HG02884 (cell line): ENCODE measurements at regions not wholly inside any gene's neighbourhood (a gene's known extent, or its start where the extent isn't known, plus 50 kb on each side); places are given as distances from the start of the nearest gene placed in this dataset.

Experiments used
- ATAC-seq: cut with Tn5 transposase; IDR thresholded peaks from one replicate; pipeline ENCODE4 v1.9.1; 2021; ENCODE audit warnings: mild to moderate bottlenecking, moderate library complexity; ENCODE audit not compliant: unreplicated experiment

- ATAC-seq = no peak
Measured at GRCh38 chr5:110104726-110105669, 415.3 kb downstream of the MAN2A1 start.

DNA sequence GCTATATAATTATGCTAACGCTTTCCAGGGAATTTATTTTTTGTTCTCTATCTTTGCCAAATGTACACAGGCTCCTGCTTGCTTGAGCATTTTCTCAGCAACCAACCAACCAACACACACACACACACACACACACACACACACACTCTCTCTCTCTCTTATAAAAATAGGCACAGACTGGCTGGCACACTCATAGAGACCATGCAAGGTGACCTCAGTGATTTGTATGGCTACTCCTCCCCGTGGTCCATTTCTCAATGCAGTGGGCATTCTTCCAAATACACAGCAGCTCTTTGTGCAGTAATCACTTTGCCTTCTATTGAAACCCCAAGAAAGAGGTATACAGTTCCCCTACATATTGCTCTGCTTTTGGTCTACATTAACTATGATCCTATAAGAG is 416.0 kb downstream of the MAN2A1 start:
- ATAC-seq = no peak

DNA sequence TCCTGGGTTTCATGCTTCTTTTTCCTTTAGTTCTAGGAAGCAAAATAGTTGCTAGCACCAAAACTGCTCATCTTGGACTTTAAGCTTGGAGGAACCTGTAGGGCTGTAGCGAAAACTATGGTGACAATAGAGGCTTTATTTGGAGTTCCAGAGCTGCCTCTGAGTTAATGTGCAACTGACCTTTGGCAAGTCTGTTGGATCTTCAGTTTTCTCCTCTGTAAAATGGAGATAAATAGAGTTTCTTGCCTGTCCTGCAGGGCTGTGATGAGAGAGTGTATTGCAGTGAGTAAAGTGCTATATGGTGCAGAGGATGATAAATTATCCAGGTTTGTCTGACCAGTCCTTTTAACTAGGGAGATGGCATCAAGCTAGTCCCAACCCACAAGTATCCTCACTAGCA is 417.0 kb downstream of the MAN2A1 start:
- ATAC-seq = no peak

- ATAC-seq = no peak
Measured at GRCh38 chr5:110108520-110108919, 418.8 kb downstream of the MAN2A1 start.

DNA sequence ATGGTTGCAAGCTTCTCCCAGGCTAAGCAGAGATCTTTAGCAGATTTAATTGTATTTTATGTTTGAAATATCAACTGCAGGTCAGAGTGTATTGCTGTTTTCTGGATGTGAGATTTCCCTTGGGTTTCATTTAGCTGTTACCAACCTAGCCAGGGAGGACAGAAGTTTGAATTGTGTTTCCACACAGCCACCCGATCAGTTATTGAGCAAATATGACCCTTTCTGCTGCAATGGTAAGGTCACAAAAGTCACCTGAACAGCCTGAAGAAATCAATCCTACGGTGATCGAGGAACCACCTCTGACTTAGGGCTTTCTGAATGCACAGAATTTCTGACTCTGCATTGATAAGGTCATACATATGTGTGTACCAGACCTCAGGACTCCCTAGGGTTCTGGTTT is 419.9 kb downstream of the MAN2A1 start:
- no peak for ATAC-seq

DNA sequence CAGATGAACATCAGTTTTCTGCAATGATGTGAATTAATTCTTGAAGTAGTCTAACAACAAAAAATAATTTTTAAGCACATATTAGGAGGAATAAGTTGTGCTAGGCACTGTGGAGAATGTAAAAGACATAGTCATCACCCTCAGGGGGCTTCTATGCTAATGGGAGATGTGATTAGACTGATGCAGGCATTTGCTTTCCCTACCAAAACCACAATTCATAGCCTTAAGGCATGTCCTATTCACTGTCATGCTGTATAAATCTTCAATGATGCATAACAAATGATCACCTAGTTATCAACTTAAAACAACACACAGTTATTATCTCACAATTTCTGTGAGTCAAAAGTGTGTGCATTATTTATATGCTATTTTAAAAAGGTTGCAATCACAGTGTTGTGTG is 422.6 kb downstream of the MAN2A1 start:
- no peak for ATAC-seq

DNA sequence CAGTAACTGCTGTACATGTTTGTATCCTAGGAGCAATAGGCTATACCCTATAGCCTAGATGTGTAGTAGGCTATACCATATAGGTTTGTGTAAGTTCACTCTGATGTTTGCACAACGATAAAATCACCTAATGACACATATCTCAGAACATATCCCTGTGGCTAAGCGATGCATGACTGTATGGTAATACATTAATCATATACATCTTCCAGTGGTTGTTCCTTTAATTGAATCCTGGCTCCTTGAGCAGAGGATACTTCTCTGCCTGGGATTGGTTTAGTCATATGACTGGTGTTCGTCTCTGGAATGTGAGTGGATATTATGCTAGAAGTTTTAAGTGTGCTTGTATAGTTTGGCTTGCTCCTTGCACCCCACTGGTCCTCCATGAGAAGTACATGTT is 425.8 kb downstream of the MAN2A1 start:
- ATAC-seq = no peak

- no peak for ATAC-seq
Measured at GRCh38 chr5:110116539-110116938, 426.8 kb downstream of the MAN2A1 start.

DNA sequence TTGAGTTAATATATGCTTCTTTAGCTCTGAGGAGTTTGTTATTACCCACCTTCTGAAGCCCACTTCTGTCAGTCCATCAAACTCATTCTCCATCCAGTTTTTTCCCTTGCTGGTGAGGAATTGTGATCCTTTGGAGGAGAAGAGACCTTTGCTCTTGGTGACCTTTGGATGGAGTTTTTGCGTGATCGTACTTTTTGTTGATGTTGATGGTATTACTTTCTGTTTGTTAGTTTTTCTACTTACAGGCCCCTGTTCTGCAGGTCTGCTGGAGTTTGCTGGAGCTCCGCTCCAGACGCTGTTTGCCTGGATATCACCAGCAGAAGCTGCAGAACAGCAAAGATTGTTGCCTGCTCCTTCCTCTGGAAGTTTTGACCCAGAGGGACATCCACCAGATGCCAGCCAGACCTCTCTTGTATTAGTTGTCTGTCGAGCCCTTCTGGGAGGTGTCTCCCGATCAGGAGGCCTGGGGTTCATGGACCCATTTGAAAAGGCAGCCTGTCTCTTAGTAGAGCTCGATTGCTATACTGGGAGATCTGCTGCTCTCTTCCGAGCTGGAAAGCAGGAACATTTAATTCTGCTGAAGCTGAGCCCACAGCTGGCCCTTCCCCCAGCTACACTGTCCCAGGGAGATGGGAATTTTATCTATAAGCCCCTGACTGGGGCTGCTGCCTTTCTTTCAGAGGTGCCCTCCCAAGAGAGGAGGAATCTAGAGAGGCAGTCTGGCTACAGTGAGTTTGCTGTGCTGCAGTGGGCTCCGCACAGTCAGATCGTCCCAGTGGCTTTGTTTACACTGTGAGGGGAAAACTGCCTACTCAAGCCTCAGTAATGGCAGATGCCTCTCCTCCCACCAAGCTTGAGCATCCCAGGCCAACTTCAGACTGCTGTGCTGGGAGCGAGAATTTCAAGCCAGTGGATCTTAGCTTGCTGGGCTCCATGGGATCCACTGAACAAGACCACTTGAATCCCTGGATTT is 445.5 kb downstream of the MAN2A1 start:
- no peak for ATAC-seq

DNA sequence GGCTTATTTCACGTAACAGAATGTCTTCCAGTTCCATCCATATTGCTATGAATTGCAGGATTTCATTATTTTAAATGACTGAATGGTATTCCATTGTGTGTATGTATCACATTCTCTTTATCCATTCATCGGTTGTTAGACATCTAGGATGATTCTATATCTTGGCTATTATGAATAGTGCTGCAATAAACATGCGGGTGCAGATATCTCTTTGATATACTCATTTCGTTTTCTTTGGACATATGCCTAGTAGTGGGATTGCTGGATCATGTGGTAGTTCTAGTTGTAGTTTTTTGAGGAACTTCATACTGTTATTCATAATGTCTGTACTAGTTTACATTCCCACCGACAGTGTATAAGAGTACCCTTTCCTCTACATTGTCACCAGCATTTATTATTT is 460.5 kb downstream of the MAN2A1 start:
- no peak for ATAC-seq

DNA sequence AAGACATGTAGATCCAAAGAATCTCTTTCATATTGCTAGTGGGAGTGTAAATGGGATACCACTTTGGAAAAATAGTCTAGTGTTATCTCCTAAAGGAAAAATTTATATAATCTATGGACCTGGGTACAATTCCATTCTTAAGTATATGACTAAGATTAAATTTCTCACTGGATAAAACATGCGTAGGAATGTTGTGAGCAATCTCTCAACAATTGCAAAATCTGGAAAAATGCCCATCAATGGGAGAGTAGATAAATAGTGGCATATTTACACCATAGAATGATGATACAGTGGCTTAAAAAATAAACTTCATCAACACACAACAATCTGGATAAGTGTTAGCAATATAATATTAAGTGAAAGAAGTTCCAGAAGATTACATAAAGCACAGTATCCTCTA is 469.5 kb downstream of the MAN2A1 start:
- no peak for ATAC-seq

GRCh38 chr5:110161162-110161561 is 471.4 kb downstream of the MAN2A1 start:
- no peak for ATAC-seq

DNA sequence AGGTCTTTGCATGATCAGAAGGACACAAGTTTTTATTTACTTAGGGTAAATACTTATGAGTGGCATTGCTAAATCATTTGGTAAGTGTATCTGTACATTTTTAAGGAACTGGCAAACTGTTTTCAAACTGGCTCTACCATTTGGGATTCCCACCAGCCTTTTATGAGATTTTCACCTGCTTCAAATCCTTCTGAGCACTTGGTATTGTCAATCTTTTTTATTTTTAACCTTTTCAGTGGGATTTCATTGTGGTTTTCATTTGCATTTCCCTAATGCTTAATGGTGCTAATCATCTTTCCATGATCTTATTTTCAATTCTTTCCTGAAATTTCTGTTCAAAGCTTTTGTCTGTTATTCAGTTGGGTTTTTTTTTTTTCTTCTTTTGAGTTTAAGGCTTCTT is 475.6 kb downstream of the MAN2A1 start:
- no peak for ATAC-seq

DNA sequence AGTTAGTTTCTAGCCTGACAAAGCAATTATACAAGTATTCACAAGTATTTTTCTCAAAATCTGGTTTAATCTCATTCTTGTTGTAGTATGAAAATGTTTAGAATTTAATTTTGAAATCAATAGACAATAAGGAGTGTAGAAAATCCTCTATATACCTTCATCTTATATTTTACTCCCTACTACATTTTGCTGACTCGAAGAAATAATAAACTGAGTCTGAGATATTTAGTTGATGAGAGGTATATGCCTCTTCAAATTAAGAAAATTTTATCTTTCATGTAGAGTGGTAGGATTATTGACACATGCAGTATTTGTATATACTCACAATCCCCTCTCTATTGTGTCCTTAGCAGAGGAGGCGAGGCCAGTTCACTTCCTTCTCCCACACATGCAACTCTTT is 477.7 kb downstream of the MAN2A1 start:
- ATAC-seq = no peak

DNA sequence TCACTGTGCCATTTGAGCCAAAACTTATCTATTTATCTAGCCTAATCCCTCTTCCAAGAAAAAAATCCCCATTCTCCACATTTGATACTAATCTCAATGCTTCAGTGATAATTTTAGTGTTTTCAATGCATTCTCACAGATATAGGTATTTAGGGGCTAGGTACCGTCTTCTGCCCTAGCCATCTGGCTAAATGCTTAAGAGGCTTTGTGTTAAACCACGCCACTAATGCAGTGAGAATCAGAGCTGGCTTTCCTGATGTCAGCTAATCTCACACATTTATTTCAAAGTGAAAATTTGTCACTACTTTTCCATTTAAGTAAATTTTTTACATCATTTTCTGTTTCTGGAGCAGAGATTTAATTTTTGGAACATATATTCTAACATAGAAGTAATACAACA is 479.7 kb downstream of the MAN2A1 start:
- no peak for ATAC-seq

GRCh38 chr5:110177729-110178128 is 488.0 kb downstream of the MAN2A1 start:
- ATAC-seq = no peak

DNA sequence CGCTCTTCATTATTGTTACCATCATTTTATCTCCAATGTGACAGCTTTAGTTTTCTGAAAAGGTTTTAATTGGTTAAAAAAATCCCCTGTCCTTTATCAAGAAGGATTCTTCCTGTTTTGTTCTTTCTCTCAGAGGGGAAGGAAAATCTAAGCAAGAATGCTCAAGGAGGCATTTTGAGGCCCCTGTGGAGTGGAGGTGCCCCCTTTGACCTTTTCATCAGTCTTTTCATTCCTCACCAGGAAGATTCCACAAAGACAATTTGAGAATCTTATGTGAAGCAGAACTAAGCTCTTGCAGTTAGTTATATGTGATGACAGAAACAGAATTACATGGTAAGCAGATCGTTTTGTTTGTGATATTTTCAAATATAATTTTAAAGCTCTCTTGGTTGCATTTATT is 489.6 kb downstream of the MAN2A1 start:
- no peak for ATAC-seq

GRCh38 chr5:110194191-110194590 is 504.5 kb downstream of the MAN2A1 start:
- ATAC-seq = no peak

DNA sequence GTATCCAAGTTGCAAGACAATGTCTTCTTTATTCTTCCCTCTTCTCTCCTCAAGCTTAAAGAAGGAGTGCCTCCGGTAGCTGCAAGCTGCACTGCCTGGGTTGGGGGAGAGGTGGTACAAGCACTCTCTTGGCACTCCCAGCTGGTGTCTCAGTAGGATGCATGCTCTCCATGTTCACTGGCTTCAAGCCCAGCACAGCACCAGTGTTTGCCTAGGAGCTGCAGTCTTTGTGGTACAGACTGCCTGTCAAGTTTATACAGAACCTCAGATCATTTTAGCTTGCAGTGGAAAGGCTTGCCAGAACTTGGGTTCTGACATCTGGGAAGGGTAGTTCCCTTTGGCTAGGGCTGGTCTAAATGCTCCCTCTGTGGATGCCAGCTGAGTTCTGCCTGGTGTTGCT is 505.6 kb downstream of the MAN2A1 start:
- no peak for ATAC-seq

DNA sequence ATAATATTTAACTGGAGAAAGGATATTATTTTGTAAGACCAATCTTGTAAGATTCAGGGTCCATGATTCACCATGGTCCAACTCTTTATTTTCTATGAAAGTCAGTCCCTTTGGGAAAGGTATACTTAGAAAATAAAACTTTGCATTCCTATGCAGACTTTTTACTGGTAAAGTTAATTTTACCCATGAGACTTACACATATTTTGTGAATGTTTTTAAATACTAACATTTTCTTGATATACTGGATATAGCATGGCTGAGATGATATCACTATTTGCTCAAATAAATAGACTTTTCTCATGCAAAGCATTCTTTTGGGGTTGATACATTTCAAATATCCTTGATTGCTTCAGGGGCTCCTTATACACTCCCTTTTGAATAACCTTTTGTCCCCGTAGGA is 512.1 kb downstream of the MAN2A1 start:
- no peak for ATAC-seq

DNA sequence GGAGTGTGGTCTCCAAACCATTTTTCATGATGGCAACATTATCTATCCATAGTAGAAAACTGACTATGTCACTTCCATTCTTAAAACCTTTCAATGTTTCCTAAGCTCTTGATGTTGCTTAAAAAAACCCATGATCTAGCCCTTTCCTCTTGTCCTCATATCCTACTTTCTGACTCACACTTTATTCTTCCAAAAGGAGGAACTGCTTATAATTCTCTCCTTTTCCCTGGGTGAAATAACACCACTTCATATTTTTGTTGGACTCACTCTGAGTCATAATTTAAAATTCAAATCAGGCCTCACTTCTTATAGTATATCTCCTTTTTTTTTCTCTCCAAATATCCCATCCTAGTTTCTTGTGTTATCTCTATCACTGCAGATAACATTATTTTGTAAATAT is 513.9 kb downstream of the MAN2A1 start:
- no peak for ATAC-seq

- no peak for ATAC-seq
Measured at GRCh38 chr5:110209401-110209800, 517.1 kb downstream of the TMEM232 start.
